Hematopoietic multipotent progenitor cell treated with erythropoietin and hydrocortisone succinate and interleukin-3 and kit ligand, for 4 days (in vitro differentiated cells): ENCODE measurements at regions not wholly inside any gene's neighbourhood (a gene's known extent, or its start where the extent isn't known, plus 50 kb on each side); places are given as distances from the start of the nearest gene placed in this dataset.
"Not testable (repeated sequence)": the region's sequence is repeated elsewhere in the genome, so short reads cannot be mapped to it uniquely, and the experiment has no call there.

Source experiments
- DNase-seq: peaks from one replicate; pipeline ENCODE4 v3.0.0-alpha.2; 2015

GRCh38 chr13:99731747-99732146 is 230.5 kb downstream of the TM9SF2 start:
- no peak for DNase-seq

DNA sequence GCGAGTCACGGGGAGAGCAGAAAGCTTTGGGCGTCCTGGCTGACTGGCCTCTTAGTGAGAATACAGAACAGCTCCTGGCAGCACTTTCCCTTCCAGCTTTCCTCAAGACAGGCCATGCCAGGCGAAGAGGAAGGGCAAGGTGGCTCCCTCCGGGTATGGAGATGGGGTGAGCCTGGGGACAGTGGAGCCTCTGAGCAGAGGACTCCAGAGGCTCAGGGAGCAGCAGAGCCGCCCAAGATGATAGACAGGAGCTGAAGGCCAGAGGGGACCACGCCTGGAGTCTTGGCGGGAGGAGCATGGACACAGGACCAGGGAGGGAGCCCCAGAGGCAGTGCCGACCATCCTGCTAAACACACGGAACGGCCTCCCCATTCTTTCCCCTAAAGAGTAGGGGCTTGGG is 229.1 kb downstream of the TM9SF2 start:
- DNase-seq, result no peak

- no peak for DNase-seq
These were observed 228.5 kb downstream of the TM9SF2 start for GRCh38 chr13:99729745-99730144.

GRCh38 chr13:99727651-99728050 is 226.4 kb downstream of the TM9SF2 start:
- DNase-seq, result not testable (repeated sequence)

DNA sequence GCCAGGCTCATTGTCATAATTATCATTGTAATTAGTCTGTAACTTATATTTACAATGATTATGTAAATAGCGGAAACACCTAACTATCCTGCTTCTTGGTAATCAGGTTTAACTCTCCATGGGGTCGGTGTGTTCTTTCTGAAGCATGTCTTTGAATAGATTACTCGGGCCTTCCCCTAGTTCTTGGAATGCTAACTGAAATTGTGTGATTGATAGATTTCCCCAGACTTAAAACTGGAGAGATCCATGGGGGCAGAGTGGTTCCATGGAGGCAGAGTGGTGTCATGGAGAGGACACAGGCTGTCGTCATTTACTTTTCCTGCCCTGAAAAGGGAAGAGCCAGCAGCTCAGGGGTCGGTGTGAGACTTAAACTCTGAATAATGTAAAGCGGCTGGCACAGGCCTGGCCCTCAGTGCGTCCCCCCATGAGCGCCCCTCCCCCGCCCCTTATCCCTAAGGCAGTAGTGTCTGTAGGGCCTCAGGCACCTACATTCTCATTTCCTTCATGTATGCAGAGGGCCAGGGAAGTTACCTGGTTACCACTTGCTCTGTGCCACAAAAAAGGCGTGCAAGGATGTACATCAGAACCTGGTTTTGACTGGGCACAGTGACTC is 225.1 kb downstream of the TM9SF2 start:
- no peak for DNase-seq

DNA sequence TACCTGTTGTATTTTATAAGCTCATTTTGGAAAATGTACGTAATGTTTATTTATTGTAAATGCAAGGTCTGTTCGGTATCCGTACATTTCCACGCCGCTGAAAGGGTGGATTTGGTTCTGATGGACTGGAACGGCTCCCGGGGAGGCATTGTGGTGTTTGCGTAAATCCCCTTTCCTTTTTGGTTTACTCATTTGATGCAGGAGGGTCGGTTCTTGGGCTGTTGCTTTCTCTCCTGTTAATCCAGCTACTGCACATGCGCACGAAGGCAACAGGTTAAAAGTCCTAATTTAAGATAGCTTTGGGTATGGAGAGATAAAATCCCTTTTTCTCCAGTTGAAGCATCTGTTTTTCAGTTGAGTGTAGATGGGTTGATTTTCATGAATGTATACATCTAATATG is 224.4 kb downstream of the TM9SF2 start:
- no peak for DNase-seq

DNA sequence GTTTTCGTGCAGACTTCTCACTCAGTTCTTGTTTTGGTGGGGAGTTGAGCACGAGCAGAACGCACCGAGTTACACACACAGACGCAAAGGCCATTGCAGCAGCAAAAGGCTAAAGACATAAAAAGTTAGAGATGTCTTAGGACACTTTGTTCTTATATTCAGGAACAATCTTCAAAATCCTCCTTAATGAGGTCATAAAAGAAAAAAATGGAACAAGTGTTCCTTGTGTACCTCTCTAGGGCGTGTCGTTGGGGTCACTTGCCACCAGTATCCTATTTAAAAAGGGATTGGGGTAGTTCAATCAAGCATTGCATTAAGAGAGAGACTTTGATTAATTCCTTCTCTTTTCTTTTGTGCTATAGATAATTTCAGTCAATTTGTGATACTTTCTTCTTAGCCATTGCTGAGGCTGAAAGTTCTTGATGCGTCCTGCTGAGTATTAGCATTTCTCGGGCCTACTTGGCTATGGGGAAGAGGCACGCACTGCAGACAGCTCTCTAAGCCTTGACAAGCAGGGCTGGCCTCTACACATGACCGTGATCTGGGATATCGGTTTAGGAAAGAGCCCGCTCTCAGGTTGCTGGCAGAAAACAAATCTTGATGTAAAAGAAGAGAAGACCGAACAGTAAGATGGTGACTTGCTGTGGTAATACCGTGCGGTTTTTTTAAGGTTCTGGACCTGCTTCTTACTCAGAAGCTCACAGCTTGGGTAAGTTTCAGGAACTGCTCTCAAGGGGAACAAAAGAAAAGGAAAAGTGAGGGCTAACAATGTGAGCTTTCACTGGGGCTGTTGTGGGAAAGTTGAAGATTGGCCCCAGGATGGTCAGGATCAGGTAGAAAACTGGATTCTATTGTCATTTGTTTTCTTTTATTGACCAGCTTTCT is 223.6 kb downstream of the TM9SF2 start:
- DNase-seq, result no peak

DNA sequence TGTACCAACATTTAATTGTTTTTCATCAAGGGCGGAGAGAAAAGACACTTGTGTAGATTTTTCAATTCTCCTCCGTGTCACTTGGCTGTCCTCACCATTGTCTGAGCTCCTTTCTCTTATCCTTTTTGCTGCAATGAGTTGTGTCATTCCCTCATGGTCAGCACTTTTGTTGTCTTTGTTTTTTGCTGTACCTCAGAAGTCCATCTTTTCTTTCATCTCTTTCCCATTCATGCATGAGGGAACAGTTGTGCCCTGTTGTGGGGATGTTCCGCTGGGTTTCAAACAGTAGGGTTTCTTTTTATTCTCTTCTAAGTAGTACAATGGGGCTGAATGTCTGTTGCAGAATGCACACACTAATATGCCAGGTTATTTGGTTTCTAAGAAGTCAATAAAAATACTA is 222.6 kb downstream of the TM9SF2 start:
- no peak for DNase-seq

DNA sequence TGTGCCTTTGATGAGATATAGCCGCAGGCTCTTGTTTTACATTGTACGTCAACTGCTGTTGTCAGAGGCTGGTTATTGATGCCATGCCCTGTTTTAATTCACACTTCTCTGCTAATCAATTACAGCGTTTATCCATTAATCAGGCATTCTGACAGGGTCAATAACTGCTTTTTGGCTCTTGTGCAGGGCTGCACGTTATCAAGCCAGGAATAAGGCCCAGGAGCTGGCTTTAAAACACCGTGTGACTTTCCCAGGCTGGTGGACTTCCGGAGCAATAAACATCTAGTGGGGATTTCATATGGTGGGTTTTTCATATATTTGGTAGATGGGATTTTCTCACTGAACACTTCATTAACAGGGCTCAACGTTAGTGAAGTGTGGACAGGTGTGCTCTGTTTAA is 221.7 kb downstream of the TM9SF2 start:
- no peak for DNase-seq

DNA sequence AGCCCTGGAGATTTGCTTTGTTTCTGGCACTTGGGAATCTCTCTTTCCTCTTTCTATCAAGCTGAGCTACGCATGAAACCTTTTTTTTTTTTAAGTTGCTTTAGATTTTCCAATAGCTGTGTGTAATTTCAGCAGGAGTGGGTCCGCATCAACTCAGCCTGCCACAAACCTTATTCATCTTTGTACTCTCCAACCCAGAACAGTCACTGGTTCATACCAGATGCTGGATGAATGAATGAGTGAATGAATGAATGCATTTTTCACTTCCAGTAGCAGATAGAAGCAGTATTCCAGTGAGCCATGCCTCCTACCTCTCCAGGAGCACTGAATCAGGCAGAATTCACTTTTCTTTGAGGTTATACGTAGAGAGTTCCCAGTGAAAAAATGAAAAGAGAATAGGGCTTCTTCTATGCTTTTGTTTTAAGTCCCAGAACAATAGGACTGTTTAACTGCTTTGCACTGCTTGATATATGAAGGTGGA is 221.1 kb downstream of the TM9SF2 start:
- DNase-seq, result no peak

DNA sequence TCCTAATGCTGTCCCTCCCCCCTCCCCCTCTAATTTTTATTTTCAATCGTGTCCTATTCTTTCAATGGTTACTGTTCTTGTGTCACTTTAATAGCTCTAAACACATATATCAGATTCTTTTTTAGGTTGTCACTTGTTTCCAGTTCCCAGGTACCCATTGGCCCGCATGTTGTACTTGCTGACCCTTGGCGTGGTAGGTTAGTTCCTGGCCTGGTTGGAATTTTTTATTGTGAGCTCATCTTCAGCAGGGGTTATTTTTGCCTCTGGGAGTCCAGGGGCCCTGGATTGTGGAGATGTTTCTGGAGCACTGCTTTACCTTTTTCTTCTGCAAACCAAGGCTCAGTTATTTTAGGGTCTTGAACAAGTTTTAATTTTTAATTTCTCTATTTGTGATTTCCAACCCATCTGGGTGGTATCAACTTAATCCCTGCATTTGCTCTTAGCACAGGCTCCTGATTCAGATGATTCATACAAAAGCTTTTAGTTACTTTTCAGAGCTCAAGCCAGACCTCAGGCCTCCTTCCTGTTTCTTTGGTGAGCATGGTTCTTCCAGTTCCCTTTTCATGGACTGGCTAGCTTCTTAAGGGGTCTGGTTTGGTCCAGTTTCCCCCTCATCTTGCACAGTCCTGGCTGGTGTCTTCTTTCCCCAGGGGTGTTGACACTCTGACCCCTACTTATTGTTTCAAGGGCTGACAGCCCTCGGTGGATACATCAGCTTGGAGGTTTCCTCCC is 220.5 kb downstream of the TM9SF2 start:
- peak; percentile 54 for DNase-seq

DNA sequence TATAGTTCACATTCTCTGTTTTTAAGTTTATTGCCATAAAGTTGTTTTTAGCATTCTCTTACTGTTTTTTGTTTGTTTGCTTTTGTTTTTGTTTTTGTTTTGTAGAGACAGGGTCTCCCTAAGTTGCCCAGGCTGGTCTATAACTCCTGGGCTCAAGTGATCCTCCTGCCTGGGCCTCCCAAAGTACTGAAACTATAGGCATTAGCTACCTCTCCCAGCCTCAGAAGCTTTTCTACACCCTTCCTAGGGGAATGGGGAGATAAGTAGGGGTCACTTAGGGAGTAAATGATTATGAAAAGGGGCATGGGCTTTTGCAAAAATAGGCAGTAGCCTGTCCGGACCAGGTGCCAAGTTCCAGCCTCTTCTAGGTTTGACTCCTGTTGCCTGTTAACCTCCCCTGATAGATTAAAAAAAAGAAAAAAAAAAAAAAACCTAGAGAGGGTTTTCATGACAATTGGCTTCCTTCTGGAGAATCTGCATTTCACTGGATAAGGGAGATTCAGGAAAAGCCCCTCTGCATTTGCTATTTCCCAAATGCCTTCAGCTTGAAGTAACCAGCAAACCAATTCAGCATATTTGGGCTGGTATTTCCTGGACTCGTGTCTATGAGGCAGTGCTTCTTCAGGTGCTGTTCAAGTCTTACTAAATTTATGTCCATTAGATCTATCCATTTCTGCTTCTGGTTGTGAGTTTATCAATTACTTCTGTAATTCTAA is 216.8 kb downstream of the TM9SF2 start:
- DNase-seq, result no peak

- DNase-seq, result no peak
These were observed 207.9 kb downstream of the TM9SF2 start for GRCh38 chr13:99709134-99709533.

DNA sequence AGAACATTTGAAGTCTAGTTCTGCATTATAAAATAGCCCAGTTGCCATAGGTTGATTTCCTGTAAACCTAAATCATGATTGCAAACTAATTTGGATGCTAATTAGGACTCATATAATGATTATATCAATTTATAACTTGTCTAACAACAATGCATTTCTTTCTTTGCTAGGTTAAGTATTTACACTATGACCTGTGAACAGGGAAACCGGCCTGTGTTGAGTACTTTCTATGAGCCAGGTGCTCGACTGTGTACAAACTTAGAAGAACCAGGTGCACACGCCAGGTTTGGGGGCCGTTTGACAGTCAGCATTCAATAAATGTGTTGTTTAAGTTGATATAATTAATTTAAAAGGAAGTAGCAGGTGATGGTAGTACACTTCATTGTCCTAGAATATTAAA is 203.1 kb downstream of the TM9SF2 start:
- DNase-seq, result no peak

DNA sequence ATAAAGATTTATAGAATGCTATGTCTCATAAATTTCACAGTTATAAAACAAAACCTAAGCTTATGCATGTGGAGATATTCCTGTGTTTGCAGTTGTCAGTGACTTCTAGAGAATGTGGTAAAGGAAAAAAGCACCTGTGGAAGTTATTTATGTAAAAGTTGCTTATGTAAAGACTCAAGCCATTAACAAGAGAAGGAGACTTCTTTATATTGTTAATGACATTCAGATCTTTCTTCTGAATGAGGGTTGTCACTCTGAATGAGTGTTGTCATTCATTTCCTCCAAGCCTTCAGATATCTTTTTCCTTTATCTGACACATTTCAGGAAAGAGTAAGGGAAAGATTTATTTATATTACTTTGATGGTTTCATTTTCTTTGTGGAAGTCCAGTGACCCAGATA is 202.6 kb downstream of the TM9SF2 start:
- no peak for DNase-seq

DNA sequence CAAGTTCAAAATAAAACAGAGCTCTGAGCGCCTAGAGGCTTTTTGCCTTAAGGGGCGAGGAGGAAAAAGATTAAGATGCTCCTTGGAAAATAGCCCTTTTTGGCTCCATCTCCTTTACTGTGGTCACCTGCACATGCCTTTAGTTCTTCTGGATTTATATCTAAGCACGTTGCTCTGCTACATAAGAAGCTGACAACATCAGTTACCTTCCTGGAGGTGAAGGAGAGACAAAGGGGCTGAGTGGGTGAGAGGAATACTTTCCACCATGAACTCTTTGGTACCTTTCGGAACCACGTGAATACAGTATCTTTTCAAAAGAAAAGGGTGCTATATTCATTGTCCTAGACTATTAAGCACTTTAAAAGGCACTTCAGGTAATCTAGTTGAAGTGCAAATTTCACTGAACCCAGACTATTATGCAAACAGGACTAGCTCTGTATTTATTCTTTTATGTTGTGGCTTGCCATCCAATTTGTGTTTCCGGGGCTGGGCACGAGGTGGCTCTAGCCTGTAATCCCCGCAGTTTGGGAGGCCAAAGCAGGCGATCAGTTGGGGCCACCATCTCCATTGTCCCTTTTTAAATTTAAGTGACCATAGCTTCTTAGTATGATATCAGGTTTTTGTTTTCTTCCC is 201.5 kb downstream of the TM9SF2 start:
- no peak for DNase-seq

DNA sequence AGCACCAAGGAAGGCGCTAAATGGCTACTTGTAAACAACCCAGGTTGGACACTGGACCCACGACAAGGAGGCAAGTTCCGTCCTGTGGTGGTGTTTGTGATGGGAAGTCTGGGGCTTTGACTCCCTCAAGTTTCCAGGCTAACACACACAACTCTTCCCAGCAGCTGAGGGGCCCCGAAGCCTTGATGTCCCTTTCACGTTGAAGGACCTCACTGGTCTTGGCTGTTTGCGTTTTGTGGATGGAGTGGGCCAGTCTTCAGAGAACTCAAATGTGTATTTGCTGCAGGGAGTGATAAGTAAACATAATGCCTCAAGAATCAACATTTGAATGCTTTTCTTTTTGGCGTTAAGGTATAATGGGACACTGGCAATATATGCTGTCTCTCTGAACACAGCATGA is 199.2 kb downstream of the TM9SF2 start:
- no peak for DNase-seq

GRCh38 chr13:99698816-99699099 is 197.5 kb downstream of the TM9SF2 start:
- DNase-seq, result no peak

- no peak for DNase-seq
These were observed 196.9 kb downstream of the TM9SF2 start for GRCh38 chr13:99698010-99698815.

GRCh38 chr13:99695857-99696256 is 194.6 kb downstream of the TM9SF2 start:
- DNase-seq, result no peak

DNA sequence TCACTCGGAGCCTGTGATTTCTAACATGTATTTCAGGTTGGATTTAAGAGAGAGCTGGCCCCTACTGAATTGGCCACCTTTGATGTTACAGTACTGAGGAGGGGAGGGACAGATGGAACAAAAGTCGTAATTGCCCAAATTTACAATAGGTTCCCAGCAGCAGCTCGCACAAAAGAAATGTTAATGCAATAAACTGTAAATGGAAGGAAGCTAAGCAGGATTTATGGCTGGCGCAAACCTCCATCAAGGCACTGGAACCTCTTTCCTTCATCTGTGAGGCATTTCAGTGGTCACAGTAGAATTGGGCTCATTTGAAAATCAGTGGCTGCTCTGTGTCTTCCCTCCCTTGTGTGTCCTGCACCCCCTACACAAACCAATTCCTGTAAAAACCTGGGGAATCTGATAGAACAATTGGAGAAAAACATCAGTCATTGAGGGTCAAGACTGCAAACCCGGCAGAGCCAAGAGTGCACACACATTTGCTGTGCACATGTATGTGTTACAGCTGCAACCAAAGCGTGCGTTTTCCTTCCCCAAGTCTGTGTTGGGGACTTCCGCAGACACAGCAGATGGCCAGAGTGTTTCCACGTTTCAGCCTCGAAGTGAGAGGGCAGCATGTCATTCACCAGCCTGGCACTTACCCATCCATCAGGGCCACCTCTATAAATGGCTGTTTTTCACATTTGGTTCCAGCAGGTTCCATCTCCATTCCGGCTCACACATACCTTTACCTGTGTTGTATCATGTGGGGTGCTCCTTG is 192.8 kb downstream of the TM9SF2 start:
- DNase-seq, result no peak
